Uterus (tissue), 3 donors: ENCODE measurements at regions not wholly inside any gene's neighbourhood (a gene's known extent, or its start where the extent isn't known, plus 50 kb on each side); places are given as distances from the start of the nearest gene placed in this dataset.

Experiments
- DNase-seq, 2 donors: peaks; one replicate each; pipeline ENCODE4 v3.0.0-alpha.2; 2019 to 2020
- H3K27ac ChIP-seq, 2 donors: fragments of 200-600 bp; sonication (generic); 1 replicate in 1 of 2; 2 replicates in 1 of 2; pipeline ENCODE4 v1.5.1; 2016 to 2018
- H3K27me3 ChIP-seq, 2 donors: fragments of 200-600 bp; sonication (generic); one replicate each; pipeline ENCODE4 v1.5.1; 2018 to 2019; ENCODE audit warnings: control low read depth in 1 of 2
- H3K36me3 ChIP-seq, 2 donors: fragments of 200-600 bp; sonication (generic); one replicate each; pipeline ENCODE4 v1.5.1; 2019; ENCODE audit warnings: control low read depth in 1 of 2
- H3K4me1 ChIP-seq, 2 donors: fragments of 200-600 bp; sonication (generic); one replicate each; pipeline ENCODE4 v1.5.1; 2018 to 2019; ENCODE audit warnings: control low read depth in 1 of 2
- H3K4me3 ChIP-seq, 2 donors: fragments of 200-600 bp; sonication (generic); 1 replicate in 1 of 2; 2 replicates in 1 of 2; pipeline ENCODE4 v1.5.1; 2018 to 2019; ENCODE audit warnings: mild to moderate bottlenecking in 1 of 2
- H3K9me3 ChIP-seq, 2 donors: fragments of 200-600 bp; sonication (generic); one replicate each; pipeline ENCODE4 v1.5.1; 2019; ENCODE audit warnings: control low read depth in 1 of 2
- POLR2A ChIP-seq, 2 donors: fragments of 450-650 bp; IDR thresholded peaks; one replicate each; pipeline ENCODE4 v1.6.1; 2016; ENCODE audit warnings: antibody characterized with exemption in 2 of 2, mild to moderate bottlenecking in 1 of 2, moderate library complexity in 1 of 2
- intact Hi-C: fragments of 100-400 bp; cut with DNase I; formaldehyde crosslinking; loops from one replicate; pipeline ENCODE4 v1.15.1; 2023; ENCODE audit warnings: low total_unique reads
- TF ChIP-seq, protein P1 (sequence below), 4 experiments: fragments of 200-600 bp in 2 of 4; fragments of 450-650 bp in 2 of 4; sonication (generic) in 2 of 4; IDR thresholded peaks; one replicate each; pipeline ENCODE4 v1.5.1; 2016 to 2019; ENCODE audit warnings: antibody characterized with exemption in 4 of 4, mild to moderate bottlenecking in 2 of 4, moderate library complexity in 1 of 4
- donor health status: DM: yes; HTN: yes; CAD: no.

- Histone ChIP-seq H3K36me3 (no peaks in the 10 kb centered on the region), H3K4me1 (no peaks in the 10 kb centered on the region), H3K27me3 (no peaks in the 10 kb centered on the region), H3K9me3 (no peaks in the 10 kb centered on the region), H3K4me3 (no peak overlapping the region), H3K27ac (no peak overlapping the region)
- TF ChIP-seq, protein P1, sequence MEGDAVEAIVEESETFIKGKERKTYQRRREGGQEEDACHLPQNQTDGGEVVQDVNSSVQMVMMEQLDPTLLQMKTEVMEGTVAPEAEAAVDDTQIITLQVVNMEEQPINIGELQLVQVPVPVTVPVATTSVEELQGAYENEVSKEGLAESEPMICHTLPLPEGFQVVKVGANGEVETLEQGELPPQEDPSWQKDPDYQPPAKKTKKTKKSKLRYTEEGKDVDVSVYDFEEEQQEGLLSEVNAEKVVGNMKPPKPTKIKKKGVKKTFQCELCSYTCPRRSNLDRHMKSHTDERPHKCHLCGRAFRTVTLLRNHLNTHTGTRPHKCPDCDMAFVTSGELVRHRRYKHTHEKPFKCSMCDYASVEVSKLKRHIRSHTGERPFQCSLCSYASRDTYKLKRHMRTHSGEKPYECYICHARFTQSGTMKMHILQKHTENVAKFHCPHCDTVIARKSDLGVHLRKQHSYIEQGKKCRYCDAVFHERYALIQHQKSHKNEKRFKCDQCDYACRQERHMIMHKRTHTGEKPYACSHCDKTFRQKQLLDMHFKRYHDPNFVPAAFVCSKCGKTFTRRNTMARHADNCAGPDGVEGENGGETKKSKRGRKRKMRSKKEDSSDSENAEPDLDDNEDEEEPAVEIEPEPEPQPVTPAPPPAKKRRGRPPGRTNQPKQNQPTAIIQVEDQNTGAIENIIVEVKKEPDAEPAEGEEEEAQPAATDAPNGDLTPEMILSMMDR (IDR thresholded peaks at IDR 0.05) = no peak
- no peak for TF ChIP-seq POLR2A (IDR thresholded peaks at IDR 0.05)
- DNase-seq = no peak
- intact Hi-C loops = no loop called here
Observed at GRCh38 chr22:47788461-47788860, 1026.0 kb downstream of the TBC1D22A start.

GRCh38 chr22:47787501-47788227 is 1025.2 kb downstream of the TBC1D22A start:
- no peak overlapping the region for H3K4me3 ChIP-seq
- DNase-seq = no peak
- intact Hi-C loops = no loop called here

DNA sequence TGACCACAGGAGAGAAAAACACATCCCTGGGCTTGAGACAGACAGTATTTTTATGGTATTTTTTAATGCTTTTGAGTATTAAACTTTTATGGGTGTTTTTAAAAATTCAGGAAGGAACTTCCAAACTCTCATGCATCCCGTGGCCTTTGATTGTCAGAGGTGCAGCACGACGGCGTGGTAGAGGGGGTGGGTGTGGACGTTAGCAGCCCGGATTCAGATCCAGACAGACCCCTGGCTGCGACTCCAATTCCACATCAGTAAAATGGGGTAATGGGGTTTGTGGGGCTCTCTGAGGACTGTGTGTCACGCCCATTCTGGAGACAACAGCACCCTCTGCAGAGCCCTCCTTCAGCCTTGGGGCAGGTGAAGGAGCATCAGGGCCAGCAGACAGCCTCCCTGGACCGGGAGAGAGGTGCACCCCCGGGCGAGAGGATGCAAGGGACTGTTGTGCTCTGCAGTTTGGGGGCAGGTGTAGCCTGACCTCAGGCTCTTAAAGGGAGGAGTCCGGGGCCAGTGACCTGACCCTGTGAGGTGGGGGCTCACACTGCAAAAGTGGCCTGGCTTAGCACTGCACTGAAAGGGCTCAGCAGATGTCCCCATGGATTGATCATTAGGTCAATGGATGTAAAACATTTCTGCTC is 1024.3 kb downstream of the TBC1D22A start:
- no peak overlapping the region for H3K27ac ChIP-seq
- H3K4me3 ChIP-seq = no peak overlapping the region
- no peak for TF ChIP-seq POLR2A (IDR thresholded peaks at IDR 0.05)
- TF ChIP-seq, protein P1 (IDR thresholded peaks at IDR 0.05) = no peak
- H3K27me3 ChIP-seq = no peaks in the 10 kb centered on the region
- DNase-seq = no peak
- H3K36me3 ChIP-seq = no peaks in the 10 kb centered on the region
- H3K9me3 ChIP-seq = no peaks in the 10 kb centered on the region
- intact Hi-C loops = no loop called here
- no peaks in the 10 kb centered on the region for H3K4me1 ChIP-seq

More at GRCh38 chr22:47787501-47788227, 1025.2 kb downstream of the TBC1D22A start:
- no peaks in the 10 kb centered on the region for H3K27me3 ChIP-seq
- TF ChIP-seq, protein P1 (IDR thresholded peaks at IDR 0.05) = no peak
- no peak for TF ChIP-seq POLR2A (IDR thresholded peaks at IDR 0.05)
- no peaks in the 10 kb centered on the region for H3K4me1 ChIP-seq
- no peaks in the 10 kb centered on the region for H3K36me3 ChIP-seq
- no peaks in the 10 kb centered on the region for H3K9me3 ChIP-seq
- no peak overlapping the region for H3K27ac ChIP-seq

DNA sequence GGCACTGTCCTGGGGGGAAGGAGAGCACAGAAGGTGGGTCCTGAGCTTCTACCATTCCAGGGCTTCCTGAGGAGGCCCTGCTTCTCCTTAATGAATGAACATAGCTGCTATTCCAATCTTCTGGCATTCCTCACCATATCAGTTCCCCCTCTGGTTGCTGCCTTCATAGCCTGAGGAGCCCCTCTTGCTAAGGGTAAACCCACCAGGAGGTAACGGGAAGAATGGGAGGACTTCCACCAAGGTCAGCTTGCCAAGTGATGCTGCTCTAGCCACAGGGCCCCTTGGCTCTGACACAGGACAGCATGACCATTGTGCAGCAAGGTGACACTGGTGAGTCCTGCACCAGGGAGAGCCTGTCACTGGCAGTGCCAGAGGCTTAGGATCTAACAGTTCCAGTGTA is 1022.5 kb downstream of the TBC1D22A start:
- no peaks in the 10 kb centered on the region for H3K27me3 ChIP-seq
- H3K4me3 ChIP-seq = no peak overlapping the region
- no peak for DNase-seq
- H3K27ac ChIP-seq = no peak overlapping the region
- H3K36me3 ChIP-seq = no peaks in the 10 kb centered on the region
- no peaks in the 10 kb centered on the region for H3K9me3 ChIP-seq
- no peaks in the 10 kb centered on the region for H3K4me1 ChIP-seq
- no peak for TF ChIP-seq POLR2A (IDR thresholded peaks at IDR 0.05)
- TF ChIP-seq, protein P1 (IDR thresholded peaks at IDR 0.05) = no peak
- intact Hi-C loops = no loop called here

DNA sequence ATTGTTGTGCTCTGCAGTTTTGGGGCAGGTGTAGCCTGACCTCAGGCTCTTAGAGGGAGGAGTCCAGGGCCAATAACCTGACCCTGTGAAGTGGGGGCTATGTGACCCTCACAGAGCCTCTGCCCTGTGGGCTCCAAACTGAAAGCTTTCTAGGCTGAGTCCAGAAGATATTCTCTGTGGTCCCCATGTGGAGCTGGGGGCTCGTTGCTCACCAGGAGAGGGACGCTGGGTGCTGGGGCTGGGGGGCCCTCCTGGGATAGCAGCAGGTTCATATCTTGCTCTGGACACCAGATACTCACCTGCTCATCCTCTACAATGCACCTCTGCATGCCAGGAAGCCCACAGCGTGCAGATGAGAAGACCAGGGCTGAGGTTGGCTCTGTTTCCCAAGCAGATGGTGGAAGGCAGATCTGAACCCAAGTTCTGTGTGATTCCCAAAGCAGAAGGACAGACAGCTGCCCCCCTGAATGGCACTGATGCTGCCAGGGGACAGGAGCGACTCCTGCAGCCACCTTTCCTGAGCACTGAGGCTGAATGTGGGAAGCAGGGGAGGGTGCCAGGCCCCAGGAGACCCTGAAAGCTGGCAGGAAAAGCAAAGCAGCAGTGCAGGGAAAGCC is 1022.0 kb downstream of the TBC1D22A start:
- no peak overlapping the region for H3K4me3 ChIP-seq
- H3K9me3 ChIP-seq = no peaks in the 10 kb centered on the region
- H3K36me3 ChIP-seq = no peaks in the 10 kb centered on the region
- TF ChIP-seq, protein P1 (IDR thresholded peaks at IDR 0.05) = no peak
- no peak for TF ChIP-seq POLR2A (IDR thresholded peaks at IDR 0.05)
- H3K27me3 ChIP-seq = no peaks in the 10 kb centered on the region
- DNase-seq = no peak
- no peaks in the 10 kb centered on the region for H3K4me1 ChIP-seq
- intact Hi-C loops = no loop called here
- no peak overlapping the region for H3K27ac ChIP-seq
